Posterior cingulate gyrus (tissue), 11 donors: ENCODE measurements at regions not wholly inside any gene's neighbourhood (a gene's known extent, or its start where the extent isn't known, plus 50 kb on each side); places are given as distances from the start of the nearest gene placed in this dataset.
"Not testable (repeated sequence)": the region's sequence is repeated elsewhere in the genome, so short reads cannot be mapped to it uniquely, and the experiment has no call there.

Source experiments
- DNase-seq, 10 donors: peaks; one replicate each; pipeline versions ENCODE4 v3.0.0 to v3.0.0-alpha.2; 2020 to 2021; ENCODE audit warnings: mixed read lengths in 3 of 10
- intact Hi-C: fragments of 100-400 bp; cut with DNase I; formaldehyde crosslinking; loops from one replicate; pipeline ENCODE4 v1.15.1; 2023

- intact Hi-C loops = no loop called here
- no peak for DNase-seq
Observed at GRCh38 chr1:30588311-30589073, 134.9 kb downstream of the MATN1 start.

- no peak for DNase-seq
- intact Hi-C loops = no loop called here
Observed at GRCh38 chr1:30586671-30587070, 136.7 kb downstream of the MATN1 start.

GRCh38 chr1:30579580-30579979, 143.8 kb downstream of the MATN1 start:
- DNase-seq = no peak
- intact Hi-C loops = no loop called here

DNA sequence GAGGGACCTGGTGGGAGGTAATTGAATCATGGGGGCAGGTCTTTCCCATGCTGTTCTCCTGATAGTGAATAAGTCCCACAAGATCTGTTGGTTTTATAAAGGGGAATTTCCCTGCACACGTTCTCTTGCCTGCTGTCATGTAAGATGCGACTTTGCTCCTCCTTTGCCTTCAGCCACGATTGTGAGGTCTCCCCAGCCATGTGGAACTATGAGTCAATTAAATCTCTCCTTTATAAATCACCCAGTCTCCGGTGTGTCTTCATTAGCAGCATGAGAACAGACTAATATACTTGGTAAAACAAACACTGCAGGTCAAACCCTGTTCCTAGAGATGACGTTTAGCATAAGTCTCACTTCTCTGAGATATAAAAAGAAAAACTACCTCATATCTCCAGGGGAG, 148.3 kb downstream of the MATN1 start:
- DNase-seq = no peak
- intact Hi-C loops = no loop called here

GRCh38 chr1:30572192-30572591, 151.2 kb downstream of the MATN1 start:
- no peak for DNase-seq
- intact Hi-C loops = no loop called here

GRCh38 chr1:30571380-30571779, 152.0 kb downstream of the MATN1 start:
- no peak for DNase-seq
- intact Hi-C loops = no loop called here

DNA sequence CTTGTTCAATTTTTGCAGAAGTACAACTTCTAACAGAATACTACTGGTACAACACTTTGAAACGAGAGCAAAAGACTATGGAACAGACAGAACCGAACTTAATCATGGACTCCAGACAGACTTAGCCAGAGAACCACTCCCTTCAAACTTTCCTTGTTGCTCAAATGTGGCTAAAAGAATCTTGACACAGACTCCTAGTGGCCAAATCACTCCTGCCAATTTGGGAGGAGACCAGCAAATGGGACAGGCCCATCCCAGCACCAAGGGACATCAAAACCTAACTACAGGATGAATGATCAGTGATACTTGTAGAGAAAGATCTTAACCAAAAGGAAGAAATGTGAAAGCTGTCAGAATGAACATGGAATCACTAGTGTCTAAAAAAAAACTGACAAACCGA, 154.0 kb downstream of the MATN1 start:
- no peak for DNase-seq
- intact Hi-C loops = no loop called here

DNA sequence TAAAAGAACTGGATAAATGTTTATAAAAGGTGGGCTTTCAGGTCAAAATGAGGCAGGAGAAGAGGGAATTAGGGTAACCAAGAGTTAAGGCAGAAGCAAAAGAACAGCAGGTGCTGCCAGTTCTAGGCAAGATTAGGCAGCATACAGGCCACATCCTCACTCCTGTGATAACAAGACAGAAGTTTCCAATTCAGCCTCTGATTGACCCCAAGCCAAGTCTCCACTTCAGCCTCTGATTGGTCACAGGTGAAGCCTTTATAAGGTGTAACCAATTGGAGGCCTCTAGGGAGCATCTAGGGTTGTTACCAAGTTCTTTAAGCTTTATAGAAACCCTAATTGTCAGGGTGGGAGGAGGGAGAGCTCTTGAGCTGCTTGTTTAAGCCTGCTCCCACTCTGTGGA, 160.8 kb downstream of the MATN1 start:
- intact Hi-C loops = no loop called here
- no peak for DNase-seq

DNA sequence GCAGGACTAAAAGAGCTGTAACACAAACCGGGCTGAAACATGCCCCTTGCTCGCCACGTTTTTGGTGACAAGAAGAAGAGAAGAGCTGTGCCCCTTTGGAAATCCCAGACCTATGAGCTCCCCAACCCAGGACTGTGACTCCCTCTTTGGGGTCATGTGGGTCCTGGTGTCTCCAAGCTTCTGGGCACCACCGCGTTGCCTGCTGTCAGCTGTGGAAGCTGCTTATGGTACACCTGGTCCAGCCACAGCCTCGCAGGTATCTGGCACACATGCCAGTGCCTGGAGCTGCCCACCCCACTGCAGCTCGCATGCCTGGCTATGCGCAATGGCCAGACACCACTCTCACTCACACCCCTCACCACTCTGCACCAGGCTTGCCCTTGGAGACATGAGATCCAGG, 171.8 kb downstream of the MATN1 start:
- intact Hi-C loops = no loop called here

DNA sequence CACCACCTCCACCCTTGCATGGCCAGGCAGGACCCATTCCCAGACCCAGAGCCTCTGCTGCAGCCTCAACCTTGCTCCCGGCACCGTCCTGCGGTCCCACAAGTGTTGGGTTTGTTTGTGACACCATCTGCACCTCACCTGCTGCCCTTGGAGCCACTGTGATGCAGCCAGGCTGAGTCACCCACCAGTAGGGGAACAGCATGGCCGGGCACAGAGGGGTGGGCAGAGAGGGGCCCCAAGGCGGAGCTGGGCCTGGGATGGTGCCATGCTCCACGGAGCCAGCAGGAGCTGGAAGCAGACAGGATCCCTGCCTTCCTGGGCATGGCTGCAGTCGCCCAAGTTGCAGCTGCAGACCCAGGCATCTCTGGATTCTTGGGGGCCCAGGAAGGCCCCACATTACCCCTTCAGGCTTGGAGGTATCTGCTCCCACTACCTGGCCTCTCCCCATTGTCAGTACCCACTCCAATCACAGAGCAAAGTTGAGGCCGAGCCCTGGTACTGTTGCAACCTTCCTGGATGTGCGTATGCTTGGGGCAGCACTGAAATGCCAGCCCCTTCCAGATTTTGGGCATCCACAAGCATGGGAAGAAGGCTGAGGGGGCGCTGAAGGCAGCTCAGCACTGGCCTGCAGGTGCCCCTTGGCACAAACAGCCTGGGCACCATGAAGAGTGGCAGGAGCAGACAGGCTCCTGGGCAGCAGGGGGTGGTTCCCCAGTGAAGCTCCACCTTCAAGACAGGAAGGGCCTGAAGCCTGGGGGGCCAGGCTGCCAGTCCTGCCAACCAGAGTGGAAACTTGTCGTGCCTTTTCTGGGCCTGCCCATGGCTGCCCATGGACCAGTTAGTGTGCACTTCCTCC, 172.8 kb downstream of the MATN1 start:
- no peak for DNase-seq
- intact Hi-C loops = no loop called here

More for the DNA sequence above, 171.8 kb downstream of the MATN1 start:
- DNase-seq = no peak

DNA sequence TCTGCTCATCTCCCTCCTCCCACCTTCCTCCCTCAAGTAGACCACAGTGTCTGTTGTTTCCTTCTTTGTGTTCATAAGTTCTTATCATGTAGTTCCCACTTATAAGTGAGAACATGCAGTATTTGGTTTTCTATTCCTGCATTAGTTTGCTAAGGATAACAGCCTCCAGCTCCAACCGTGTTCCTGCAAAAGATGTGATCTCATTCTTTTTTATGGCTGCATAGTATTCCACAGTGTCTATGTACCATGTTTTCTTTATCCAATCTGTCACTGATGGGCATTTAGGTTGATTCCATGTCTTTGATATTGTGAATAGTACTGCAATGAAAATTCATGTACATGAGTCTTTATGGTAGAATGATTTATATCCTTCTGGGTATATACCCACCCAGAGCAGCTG, 173.5 kb downstream of the MATN1 start:
- intact Hi-C loops, DNase-seq: not testable (repeated sequence)

DNA sequence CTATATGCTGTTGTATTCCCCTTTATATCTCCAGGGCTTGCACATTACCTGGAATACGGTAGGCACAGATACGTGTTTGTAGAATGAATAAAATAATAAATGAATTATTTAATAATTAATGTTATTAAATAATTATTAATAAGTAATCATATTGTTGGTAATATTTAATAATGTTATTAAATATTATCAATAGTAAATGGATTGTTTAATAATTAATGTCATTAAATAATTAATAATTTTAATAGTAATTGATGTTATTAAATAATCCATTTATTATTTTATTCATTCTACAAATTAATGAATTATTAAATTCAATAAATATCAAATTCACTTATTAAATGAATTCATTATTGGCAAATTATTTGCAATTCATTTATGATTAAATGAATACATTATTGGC, 175.1 kb downstream of the MATN1 start:
- intact Hi-C loops = no loop called here
- no peak for DNase-seq

GRCh38 chr1:30547326-30547725, 176.1 kb downstream of the MATN1 start:
- intact Hi-C loops, DNase-seq: not testable (repeated sequence)

GRCh38 chr1:30545365-30545764, 178.0 kb downstream of the MATN1 start:
- no peak for DNase-seq
- intact Hi-C loops = no loop called here

GRCh38 chr1:30541721-30542485, 181.5 kb downstream of the MATN1 start:
- no peak for DNase-seq
- intact Hi-C loops = no loop called here

- DNase-seq = no peak
- intact Hi-C loops = no loop called here
Observed at GRCh38 chr1:30540611-30541192, 182.7 kb downstream of the MATN1 start.

DNA sequence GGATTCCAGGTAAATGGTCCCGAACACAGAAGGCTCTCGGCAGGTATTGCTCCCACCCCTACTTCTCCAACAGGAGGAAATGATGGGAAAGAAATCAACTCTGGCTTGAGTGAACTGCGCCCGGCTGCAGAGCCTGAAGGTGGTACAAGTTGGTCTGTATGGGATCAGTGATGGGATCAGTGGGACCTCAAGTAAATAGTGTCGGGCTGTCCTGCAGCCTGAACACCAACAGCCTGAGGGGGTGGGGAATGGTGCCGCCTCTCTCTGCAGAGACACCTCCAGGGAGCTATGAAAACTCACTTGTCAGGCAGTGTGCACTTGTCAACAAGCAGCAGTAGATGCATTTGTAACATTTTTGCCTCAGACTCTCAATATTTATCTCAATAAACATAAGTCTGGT, 183.5 kb downstream of the MATN1 start:
- intact Hi-C loops = no loop called here
- DNase-seq = no peak

DNA sequence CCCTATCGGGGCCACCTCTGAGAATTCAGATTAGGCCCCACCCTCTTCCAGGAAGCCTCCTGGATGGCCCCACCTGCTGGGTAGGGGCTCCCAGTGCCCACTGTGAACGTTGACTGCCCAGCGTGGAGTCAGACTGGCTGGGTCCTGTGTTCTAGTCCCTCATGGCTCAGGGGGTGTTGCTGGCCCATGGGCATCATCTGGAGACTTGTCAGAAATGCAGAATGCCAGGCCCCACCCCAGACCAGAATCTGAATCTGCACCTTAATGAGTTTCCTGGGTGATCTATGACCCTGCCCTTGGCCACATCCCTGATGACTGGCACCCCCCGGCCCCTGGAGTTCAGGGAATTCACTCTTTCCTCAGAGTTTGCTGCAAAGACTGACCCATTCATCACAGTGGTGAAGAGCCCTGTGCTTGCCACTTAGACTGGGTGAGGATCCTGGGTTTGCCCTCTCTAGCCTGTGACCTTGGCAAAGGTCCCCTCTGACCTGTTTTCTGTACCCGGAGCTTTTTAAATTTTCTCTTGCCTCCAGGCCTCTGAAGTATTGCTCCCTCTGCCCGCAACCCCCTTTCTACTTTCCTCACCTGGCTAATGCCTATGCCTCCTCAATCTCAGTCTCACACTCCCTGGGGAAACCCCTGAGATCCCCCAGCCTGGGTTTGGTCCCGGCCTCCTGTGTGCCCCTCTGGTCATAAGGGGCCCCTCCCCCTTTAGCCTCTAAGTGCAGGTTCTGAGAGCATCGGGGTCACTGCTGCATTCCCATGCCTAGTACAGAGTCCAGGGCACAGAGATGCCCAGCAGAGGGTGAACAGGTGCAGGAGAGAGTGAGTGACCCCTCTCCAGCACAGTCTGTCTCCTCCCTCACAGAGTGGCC, 184.2 kb downstream of the MATN1 start:
- DNase-seq = no peak
- intact Hi-C loops = no loop called here

DNA sequence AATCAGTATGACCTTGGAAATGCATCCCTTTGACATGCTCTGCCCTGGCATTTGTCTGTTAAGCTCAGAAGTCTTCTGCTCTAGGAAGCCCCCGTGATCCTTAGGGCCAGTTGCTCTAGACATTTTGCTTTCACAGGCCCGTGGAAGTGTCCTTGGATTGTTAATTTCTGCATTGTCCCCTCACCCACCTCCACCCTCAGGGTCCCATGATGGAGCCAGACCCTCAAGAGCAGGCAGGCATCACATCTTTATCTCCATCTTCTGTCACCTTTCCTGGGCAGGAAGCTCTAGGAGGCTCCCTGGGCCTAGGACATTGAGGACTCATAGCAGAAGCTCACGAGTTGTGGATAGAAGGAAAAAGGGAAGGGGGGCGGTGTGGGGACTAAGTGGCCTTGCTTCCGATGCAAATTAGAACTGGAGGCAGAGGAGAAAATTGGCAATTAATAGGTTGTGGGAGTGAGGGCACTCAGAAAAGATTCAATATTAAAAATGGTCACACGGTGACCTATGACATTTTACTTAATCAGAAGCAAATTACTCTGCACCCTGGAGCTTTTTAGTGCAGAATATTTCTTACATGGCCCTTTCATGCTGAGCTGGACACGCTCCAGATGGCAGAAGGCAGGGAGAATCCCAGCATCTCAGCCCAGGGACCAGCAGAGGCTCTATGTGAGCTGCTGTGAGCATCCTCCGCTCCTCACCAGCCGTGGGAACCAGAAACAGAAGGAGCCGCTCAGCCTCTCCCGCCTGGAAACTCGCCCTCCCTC, 185.0 kb downstream of the MATN1 start:
- intact Hi-C loops = no loop called here
- DNase-seq = no peak
